GM21381 (cell line): ENCODE measurements at regions not wholly inside any gene's neighbourhood (a gene's known extent, or its start where the extent isn't known, plus 50 kb on each side); places are given as distances from the start of the nearest gene placed in this dataset.
"Not testable (repeated sequence)": the region's sequence is repeated elsewhere in the genome, so short reads cannot be mapped to it uniquely, and the experiment has no call there.

Source experiments
- ATAC-seq: cut with Tn5 transposase; IDR thresholded peaks from one replicate; pipeline ENCODE4 v1.9.1; 2021; ENCODE audit warnings: mild to moderate bottlenecking, moderate library complexity; ENCODE audit not compliant: unreplicated experiment

- ATAC-seq, result no peak
Observed at GRCh38 chr2:13654416-13654815, 937.7 kb downstream of the TRIB2 start.

GRCh38 chr2:13660231-13660630, 943.5 kb downstream of the TRIB2 start:
- ATAC-seq, result no peak

- ATAC-seq, result no peak
Observed at GRCh38 chr2:13662055-13662454, 945.3 kb downstream of the TRIB2 start.

DNA sequence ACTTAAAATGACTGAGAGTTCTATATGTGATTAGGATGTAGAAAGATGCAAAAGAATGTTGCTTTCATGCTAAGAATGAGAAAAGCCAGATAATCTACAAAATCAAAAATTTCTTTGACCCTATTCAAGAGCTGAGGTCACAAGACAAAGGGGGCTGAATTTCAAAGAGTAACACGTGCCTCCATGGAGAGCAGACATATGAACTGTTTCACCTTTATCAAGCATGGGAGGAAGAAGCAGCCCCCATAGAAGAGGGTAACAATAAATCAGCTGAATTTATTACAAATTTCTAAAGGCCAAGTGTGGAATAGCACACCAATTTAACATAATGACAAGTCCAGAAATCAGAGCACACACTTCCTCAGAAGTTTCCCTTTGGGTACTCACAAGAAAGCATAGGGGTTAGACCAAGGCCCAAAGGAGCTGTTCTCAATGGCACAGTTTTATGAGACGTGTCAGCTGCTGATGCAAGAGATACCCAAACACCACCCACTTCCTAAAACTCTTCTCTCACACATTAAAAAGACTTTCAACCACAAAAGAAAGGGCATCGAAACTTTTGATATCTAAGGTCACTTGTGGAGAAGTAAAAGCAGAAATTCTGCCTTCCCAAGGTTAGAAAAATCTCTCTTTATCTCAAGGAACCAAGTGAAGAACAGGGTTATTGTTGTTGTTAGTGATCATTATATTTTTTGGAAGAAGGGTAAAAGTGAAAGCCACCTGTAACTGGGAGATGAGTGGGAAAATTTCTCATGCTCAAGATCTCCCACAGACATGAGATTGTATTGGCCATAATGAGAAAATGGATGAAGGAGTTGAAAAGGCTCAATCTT, 950.1 kb downstream of the TRIB2 start:
- peak; percentile 83 for ATAC-seq

- ATAC-seq, result no peak
Observed at GRCh38 chr2:13667415-13667757, 950.6 kb downstream of the TRIB2 start.

GRCh38 chr2:13669607-13670006, 952.9 kb downstream of the TRIB2 start:
- no peak for ATAC-seq

GRCh38 chr2:13673821-13674220, 957.1 kb downstream of the TRIB2 start:
- not testable (repeated sequence) for ATAC-seq

- ATAC-seq, result no peak
Observed at GRCh38 chr2:13676269-13676668, 956.2 kb upstream of the LRATD1 start.

DNA sequence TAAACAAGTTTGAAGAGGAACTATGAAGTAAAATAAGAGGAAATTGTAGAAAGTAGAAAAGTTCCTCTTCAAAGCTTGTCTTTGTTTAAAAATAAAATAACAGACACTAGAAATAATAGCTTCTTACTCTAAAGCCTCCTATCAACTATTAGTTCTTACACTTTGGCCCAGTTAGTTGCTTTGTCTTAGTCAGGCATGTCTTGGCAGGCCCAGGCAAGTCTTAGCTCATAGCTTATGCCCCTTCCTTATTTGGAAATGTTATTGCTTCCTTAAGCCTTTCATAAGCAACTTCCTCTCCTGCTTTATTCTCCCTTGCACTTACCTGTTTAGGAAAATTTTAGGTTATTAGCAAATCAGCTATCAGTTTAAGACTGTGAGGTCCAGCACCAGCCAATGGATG, 950.6 kb upstream of the LRATD1 start:
- no peak for ATAC-seq

DNA sequence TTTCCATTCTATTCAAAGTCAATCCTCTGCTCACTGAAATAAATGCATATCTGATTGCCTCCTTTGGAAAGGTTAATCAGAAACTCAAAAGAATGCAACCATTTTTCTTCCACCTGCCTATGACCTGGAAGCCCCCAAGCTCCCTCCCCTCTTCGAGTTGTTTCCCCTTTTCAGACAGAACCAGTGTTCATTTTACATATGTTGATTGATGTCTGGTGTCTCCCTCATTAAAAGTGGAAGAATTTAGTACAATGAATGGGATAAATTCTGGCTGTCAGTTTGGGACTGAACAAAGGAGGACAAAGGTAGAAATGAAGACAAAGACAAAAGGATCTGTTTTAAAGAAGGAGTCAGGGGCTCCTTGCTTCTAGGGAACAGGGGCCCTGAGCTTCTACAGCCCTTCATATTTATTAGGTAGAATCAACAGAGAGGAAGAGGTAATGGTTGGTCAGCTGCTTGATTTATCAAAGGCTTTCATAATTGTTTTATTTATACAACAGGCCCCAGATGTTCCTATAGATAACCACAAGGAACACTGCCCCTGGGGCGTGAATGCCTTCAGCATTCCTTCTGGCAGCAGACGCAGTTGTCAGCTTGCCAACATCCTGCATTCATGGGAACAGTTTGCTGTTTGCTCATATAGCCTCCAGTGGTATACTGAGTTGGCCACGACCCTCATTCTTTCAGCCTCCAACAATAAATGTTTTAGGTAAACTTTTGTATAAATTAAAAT, 949.8 kb upstream of the LRATD1 start:
- ATAC-seq, result no peak

GRCh38 chr2:13686262-13686661, 946.3 kb upstream of the LRATD1 start:
- ATAC-seq, result peak; percentile 74

DNA sequence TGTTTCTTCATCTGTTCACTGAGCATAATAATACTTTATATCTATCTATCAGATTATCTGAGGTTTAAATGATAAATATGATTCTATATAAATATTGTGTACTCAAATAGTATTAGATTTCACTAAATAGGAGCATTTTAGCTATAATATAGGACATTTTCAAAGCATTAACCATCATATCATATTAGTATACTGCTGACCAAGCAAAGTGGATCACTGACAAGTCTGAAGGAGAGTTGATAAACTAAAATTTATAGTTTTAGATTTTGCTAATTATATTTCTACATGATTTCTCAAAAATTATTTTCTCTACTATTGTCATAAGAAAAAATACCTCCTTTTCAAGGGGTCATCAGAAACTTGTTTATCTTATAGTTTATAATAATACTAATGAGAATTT, 937.8 kb upstream of the LRATD1 start:
- no peak for ATAC-seq

GRCh38 chr2:13696601-13697000, 935.9 kb upstream of the LRATD1 start:
- no peak for ATAC-seq

GRCh38 chr2:13698847-13699246, 933.7 kb upstream of the LRATD1 start:
- ATAC-seq, result no peak

DNA sequence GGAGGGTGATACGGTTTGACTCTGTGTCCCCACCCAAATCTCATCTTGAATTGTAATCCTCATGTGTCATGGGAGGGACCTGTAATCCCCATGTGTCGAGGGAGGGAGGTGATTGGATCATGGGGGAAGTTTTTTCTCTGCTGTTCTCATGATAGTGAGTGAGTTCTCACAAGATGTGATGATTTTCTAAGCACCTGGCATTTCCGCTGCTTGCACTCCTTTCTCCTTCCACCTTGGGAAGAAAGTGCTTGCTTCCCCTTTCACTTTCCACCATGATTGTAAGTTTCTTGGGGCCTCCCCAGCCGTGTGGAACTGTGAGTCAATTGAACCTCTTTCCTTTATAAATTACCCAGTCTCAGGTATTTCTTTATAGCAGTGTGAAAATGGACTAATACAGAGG, 932.6 kb upstream of the LRATD1 start:
- not testable (repeated sequence) for ATAC-seq

GRCh38 chr2:13711154-13711553, 921.4 kb upstream of the LRATD1 start:
- no peak for ATAC-seq

DNA sequence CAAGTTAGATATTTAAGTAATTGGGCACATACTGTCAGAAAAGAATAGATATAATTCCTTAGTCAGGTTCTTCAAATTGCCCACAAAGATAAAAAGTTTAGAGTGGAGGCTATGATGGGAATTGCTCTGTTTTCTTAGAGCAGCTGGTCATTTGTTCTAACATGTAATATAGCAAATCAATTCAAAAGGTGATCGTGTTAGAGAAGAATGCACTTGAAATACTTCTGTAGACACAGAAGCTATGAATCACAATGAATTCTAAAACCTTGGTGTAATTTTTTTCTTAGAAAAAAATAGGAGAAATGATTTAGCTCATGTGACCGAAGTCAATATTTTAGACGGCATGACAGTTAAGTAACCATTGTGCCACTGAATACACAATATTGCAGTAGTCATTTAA, 918.1 kb upstream of the LRATD1 start:
- no peak for ATAC-seq

GRCh38 chr2:13725945-13726344, 906.6 kb upstream of the LRATD1 start:
- no peak for ATAC-seq

GRCh38 chr2:13745330-13745729, 887.2 kb upstream of the LRATD1 start:
- ATAC-seq, result no peak

DNA sequence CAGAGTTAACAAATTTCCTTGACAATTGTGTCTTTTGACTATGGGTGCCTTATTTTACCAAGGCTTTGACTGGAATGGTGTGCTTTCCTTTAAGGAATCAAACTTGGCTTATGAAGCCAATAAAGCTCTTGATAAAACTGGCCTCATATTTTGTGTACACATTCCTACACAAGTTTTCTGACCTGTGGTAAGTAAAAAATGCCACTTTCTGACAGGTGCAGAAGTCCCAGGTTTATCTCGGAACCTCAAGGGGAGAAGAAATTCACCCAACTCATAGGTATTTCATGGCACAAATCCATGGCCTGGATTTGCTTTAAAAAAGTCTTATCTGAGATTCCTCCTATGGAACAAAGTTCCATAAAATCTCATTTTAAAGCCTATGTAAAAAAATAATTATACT, 880.6 kb upstream of the LRATD1 start:
- no peak for ATAC-seq

DNA sequence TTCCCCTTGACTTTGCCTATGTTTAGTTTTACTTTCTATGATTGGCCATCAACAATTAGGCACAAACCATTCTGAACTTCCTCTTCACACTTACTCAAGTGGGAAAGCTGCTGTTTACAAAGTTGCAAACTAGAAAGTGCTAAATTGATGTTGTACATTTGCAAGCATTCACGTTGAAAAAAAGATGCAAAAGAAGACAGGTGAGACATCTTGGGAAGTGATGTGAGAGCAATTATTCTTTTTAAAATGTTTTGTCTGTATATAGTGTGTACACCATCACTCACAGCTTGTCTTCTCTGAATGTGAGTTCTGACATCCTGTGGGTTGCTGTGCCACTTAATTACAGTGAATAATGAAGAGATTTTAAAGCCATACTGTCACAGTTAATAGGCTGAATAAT, 874.1 kb upstream of the LRATD1 start:
- no peak for ATAC-seq

- peak; percentile 55 for ATAC-seq
Observed at GRCh38 chr2:13768274-13768673, 864.2 kb upstream of the LRATD1 start.
